Astrocyte (in vitro differentiated cells and primary cell): ENCODE measurements at regions not wholly inside any gene's neighbourhood (a gene's known extent, or its start where the extent isn't known, plus 50 kb on each side); places are given as distances from the start of the nearest gene placed in this dataset.

ENCODE experiments used
- DNase-seq: peaks from one replicate; pipeline ENCODE4 v3.0.0-alpha.2; 2010; ENCODE audit warnings: low read depth
- FAIRE-seq: peaks from 2 replicates; lab custom pipeline; 2011; peaks lifted over from hg19 to GRCh38; lab: Jason Lieb, UNC
- H2AFZ ChIP-seq: 2 replicates; pipeline ENCODE4 v1.6.0; 2012; ENCODE audit warnings: low read depth, low read length, inconsistent platforms
- H3K27ac ChIP-seq: 2 replicates; pipeline ENCODE4 v1.5.1; 2011; ENCODE audit warnings: low read depth, low read length, inconsistent platforms
- H3K27me3 ChIP-seq: 2 replicates; pipeline ENCODE4 v1.6.0; 2011; ENCODE audit warnings: low read length, inconsistent platforms; ENCODE audit not compliant: insufficient read depth
- H3K36me3 ChIP-seq: 2 replicates; pipeline ENCODE4 v1.5.1; 2011; ENCODE audit warnings: low read length, inconsistent platforms; ENCODE audit not compliant: insufficient read depth
- H3K4me1 ChIP-seq: 2 replicates; pipeline ENCODE4 v1.5.1; 2011; ENCODE audit warnings: low read length, inconsistent platforms; ENCODE audit not compliant: insufficient read depth
- H3K4me2 ChIP-seq: 2 replicates; pipeline ENCODE4 v1.6.0; 2012; ENCODE audit warnings: low read length, inconsistent platforms
- H3K4me3 ChIP-seq: 2 replicates; pipeline ENCODE4 v1.5.1; 2011; ENCODE audit warnings: low read depth, mild to moderate bottlenecking, low read length, inconsistent platforms; ENCODE audit not compliant: insufficient read depth
- H3K79me2 ChIP-seq: 2 replicates; pipeline ENCODE4 v1.6.0; 2012; ENCODE audit warnings: mild to moderate bottlenecking, low read length, inconsistent platforms; ENCODE audit not compliant: insufficient read depth
- H3K9ac ChIP-seq: 2 replicates; pipeline ENCODE4 v1.6.0; 2012; ENCODE audit warnings: mild to moderate bottlenecking, low read length, inconsistent platforms
- H3K9me3 ChIP-seq: 2 replicates; pipeline ENCODE4 v1.5.1; 2012; ENCODE audit warnings: low read depth, mild to moderate bottlenecking, low read length, inconsistent platforms; ENCODE audit not compliant: insufficient read depth
- H4K20me1 ChIP-seq: 2 replicates; pipeline ENCODE4 v1.6.0; 2012; ENCODE audit warnings: low read length, inconsistent platforms; ENCODE audit not compliant: insufficient read depth
- H3K27ac Mint-ChIP-seq: one replicate; pipeline ENCODE4 v1.8.0; 2021; ENCODE audit warnings: mild to moderate bottlenecking, mixed read lengths; ENCODE audit not compliant: unreplicated experiment
- H3K27me3 Mint-ChIP-seq: one replicate; pipeline ENCODE4 v1.8.0; 2021; ENCODE audit warnings: low read depth, mixed read lengths; ENCODE audit not compliant: unreplicated experiment
- H3K36me3 Mint-ChIP-seq: one replicate; pipeline ENCODE4 v1.8.0; 2021; ENCODE audit warnings: low read depth, mixed read lengths; ENCODE audit not compliant: unreplicated experiment
- H3K4me1 Mint-ChIP-seq: one replicate; pipeline ENCODE4 v1.8.0; 2021; ENCODE audit warnings: low read depth, mixed read lengths; ENCODE audit not compliant: unreplicated experiment
- H3K4me3 Mint-ChIP-seq: one replicate; pipeline ENCODE4 v1.8.0; 2021; ENCODE audit warnings: mild to moderate bottlenecking, moderate library complexity, mixed read lengths; ENCODE audit not compliant: unreplicated experiment
- H3K9me3 Mint-ChIP-seq: one replicate; pipeline ENCODE4 v1.8.0; 2021; ENCODE audit warnings: mild to moderate bottlenecking, mixed read lengths; ENCODE audit not compliant: unreplicated experiment
- CTCF ChIP-seq: IDR thresholded peaks from 2 replicates; pipeline ENCODE4 v1.5.1; 2011; ENCODE audit warnings: low read depth, mild to moderate bottlenecking, inconsistent platforms, low read length, moderate library complexity; ENCODE audit not compliant: insufficient read depth
- EZH2 ChIP-seq: IDR thresholded peaks from 2 replicates; pipeline ENCODE4 v1.6.1; 2012; ENCODE audit warnings: mild to moderate bottlenecking, low read length, inconsistent platforms; ENCODE audit not compliant: insufficient read depth

- H3K36me3 Mint-ChIP-seq: no peaks in the 10 kb centered on the region
- H3K4me3 Mint-ChIP-seq: no peak overlapping the region
- TF ChIP-seq CTCF (no peak), EZH2 (no peak)
- Histone ChIP-seq H3K27ac (no peak overlapping the region), H3K9me3 (no peaks in the 10 kb centered on the region), H3K27me3 (peaks cover 18% of the 10 kb centered on the region), H3K36me3 (no peaks in the 10 kb centered on the region), H3K9ac (no peak overlapping the region), H4K20me1 (no peaks in the 10 kb centered on the region), H2AFZ (no peak overlapping the region), H3K79me2 (no peaks in the 10 kb centered on the region), H3K4me1 (no peaks in the 10 kb centered on the region), H3K4me3 (no peak overlapping the region), H3K4me2 (no peak overlapping the region)
- H3K9me3 Mint-ChIP-seq: no peaks in the 10 kb centered on the region
- DNase-seq (no peak), FAIRE-seq (no peak)
- no peak overlapping the region for H3K27ac Mint-ChIP-seq
- H3K4me1 Mint-ChIP-seq: no peaks in the 10 kb centered on the region
- peaks cover 2% of the 10 kb centered on the region for H3K27me3 Mint-ChIP-seq
These were observed 165.6 kb upstream of the MPDZ start for GRCh38 chr9:13445103-13445500.

GRCh38 chr9:13444245-13445102, 165.0 kb upstream of the MPDZ start:
- Histone ChIP-seq H3K4me2 (peak overlapping the region; percentile 73), H3K27ac (no peak overlapping the region), H3K79me2 (no peaks in the 10 kb centered on the region), H3K9ac (no peak overlapping the region), H3K36me3 (no peaks in the 10 kb centered on the region), H3K4me1 (no peaks in the 10 kb centered on the region), H3K4me3 (peak overlapping the region; percentile 16), H3K27me3 (peaks cover 18% of the 10 kb centered on the region), H4K20me1 (no peaks in the 10 kb centered on the region), H3K9me3 (no peaks in the 10 kb centered on the region), H2AFZ (no peak overlapping the region)
- H3K27me3 Mint-ChIP-seq: peaks cover 3% of the 10 kb centered on the region
- H3K27ac Mint-ChIP-seq: no peak overlapping the region
- TF ChIP-seq CTCF: no peak
- TF ChIP-seq EZH2: no peak
- DNase-seq (no peak), FAIRE-seq (no peak)
- no peaks in the 10 kb centered on the region for H3K36me3 Mint-ChIP-seq
- no peaks in the 10 kb centered on the region for H3K9me3 Mint-ChIP-seq
- H3K4me1 Mint-ChIP-seq: no peaks in the 10 kb centered on the region
- no peak overlapping the region for H3K4me3 Mint-ChIP-seq
